HepG2 (cell line): ENCODE measurements at regions not wholly inside any gene's neighbourhood (a gene's known extent, or its start where the extent isn't known, plus 50 kb on each side); places are given as distances from the start of the nearest gene placed in this dataset.

Experiments
- ATAC-seq: fragments of 200-7000 bp; cut with Tn5 transposase; 3 replicates; pipeline ENCODE4 v1.9.1; 2020; ENCODE audit warnings: mild to moderate bottlenecking, moderate library complexity
- BruUV-seq: library from RNA; stranded (reverse); fragments of 400-500 nt; replicated peaks from 2 replicates; lab custom pipeline; 2021; lab: Mats Ljungman, UMichigan
- CTCF ChIA-PET: fragments of 300-600 bp; formaldehyde crosslinking; extraction: SDS; loops from one replicate; lab custom pipeline; 2021; ENCODE audit warnings: low total read pairs, inconsistent platforms, low intra/inter-chr PET ratio; lab: Yijun Ruan, JAX
- POLR2A ChIA-PET: fragments of 350-600 bp; sonication (Branson Sonifier 250); formaldehyde crosslinking; loops from one replicate; lab custom pipeline; 2020; ENCODE audit warnings: antibody characterized with exemption, inconsistent platforms; lab: Yijun Ruan, JAX
- DNase-seq: peaks from one replicate; pipeline ENCODE4 v3.0.0-alpha.2; 2015; ENCODE audit warnings: low spot score
- FAIRE-seq: peaks from 3 replicates; lab custom pipeline; 2011; peaks lifted over from hg19 to GRCh38; lab: Jason Lieb, UNC
- H2AFZ ChIP-seq: one replicate; pipeline ENCODE4 v1.6.1; 2011; ENCODE audit warnings: low read length, inconsistent platforms
- H3K27ac ChIP-seq: fragments of 300-600 bp; 3 replicates; pipeline ENCODE4 v1.8.0; 2011; ENCODE audit warnings: mixed run types, mild to moderate bottlenecking, mixed read lengths, low read length, inconsistent platforms; ENCODE audit not compliant: insufficient read depth; ENCODE audit errors: extremely low read length
- H3K27me3 ChIP-seq, 2 experiments: fragments of 200-600 bp in 1 of 2; 2 replicates in 1 of 2; 3 replicates in 1 of 2; pipeline versions ENCODE4 v1.6.0 to v1.8.0; 2011; ENCODE audit warnings: low read length in 2 of 2, mild to moderate bottlenecking in 2 of 2, moderate library complexity in 2 of 2, inconsistent platforms in 1 of 2; ENCODE audit not compliant: insufficient read depth in 2 of 2, control insufficient read depth in 1 of 2
- H3K36me3 ChIP-seq, 2 experiments: fragments of 200-600 bp in 1 of 2; replicated peaks in 1 of 2; 2 replicates in 1 of 2; 3 replicates in 1 of 2; pipeline versions ENCODE4 v1.5.1 to v1.8.0; 2011; ENCODE audit warnings: low read length in 2 of 2, inconsistent platforms in 1 of 2; ENCODE audit not compliant: insufficient read depth in 2 of 2, control insufficient read depth in 1 of 2
- H3K4me1 ChIP-seq: 2 replicates; pipeline ENCODE4 v1.5.1; 2012; ENCODE audit warnings: low read length, inconsistent platforms; ENCODE audit not compliant: insufficient read depth
- H3K4me2 ChIP-seq: 2 replicates; pipeline ENCODE4 v1.6.0; 2011; ENCODE audit warnings: low read depth, low read length, inconsistent platforms
- H3K4me3 ChIP-seq, 3 experiments: fragments of 200-600 bp in 1 of 3; sonication (generic), shearing (Covaris generic) in 1 of 3; replicated peaks in 1 of 3; 2 replicates each; pipeline ENCODE4 v1.5.1; 2011 to 2016; ENCODE audit warnings: low read length in 3 of 3, inconsistent platforms in 2 of 3, low read depth in 2 of 3, mild to moderate bottlenecking in 2 of 3, control low read depth in 1 of 3, mixed read lengths in 1 of 3; ENCODE audit not compliant: insufficient read depth in 1 of 3
- H3K79me2 ChIP-seq: one replicate; pipeline ENCODE4 v1.6.1; 2011; ENCODE audit warnings: low read length, inconsistent platforms; ENCODE audit not compliant: insufficient read depth
- H3K9ac ChIP-seq: 2 replicates; pipeline ENCODE4 v1.6.0; 2011; ENCODE audit warnings: mild to moderate bottlenecking, low read depth, low read length, inconsistent platforms; ENCODE audit not compliant: insufficient read depth
- H3K9me3 ChIP-seq: 2 replicates; pipeline ENCODE4 v1.5.1; 2012; ENCODE audit warnings: mild to moderate bottlenecking, low read length
- H4K20me1 ChIP-seq: 2 replicates; pipeline ENCODE4 v1.6.0; 2011; ENCODE audit warnings: inconsistent platforms, mild to moderate bottlenecking, low read length, moderate library complexity; ENCODE audit not compliant: insufficient read depth
- CENPT ChIP-seq: sonication (generic); formaldehyde crosslinking; IDR thresholded peaks from 2 replicates; pipeline ENCODE4 v1.8.0; 2022; ENCODE audit warnings: low read depth, mild to moderate bottlenecking, moderate library complexity, missing genetic modification reagents
- ELF1 ChIP-seq: sonication (generic); formaldehyde crosslinking; IDR thresholded peaks from 2 replicates; pipeline ENCODE4 v1.4.0; 2020; ENCODE audit warnings: missing genetic modification reagents
- KLF6 ChIP-seq: IDR thresholded peaks from 2 replicates; pipeline ENCODE4 v1.8.0; 2016; ENCODE audit warnings: missing biosample characterization, missing genetic modification reagents
- KMT2B ChIP-seq: IDR thresholded peaks from 2 replicates; pipeline ENCODE4 v1.6.1; 2016; ENCODE audit warnings: missing genetic modification reagents, missing compliant biosample characterization
- LCORL ChIP-seq, 2 experiments: fragments of 450-650 bp in 1 of 2; sonication (generic) in 1 of 2; formaldehyde crosslinking in 1 of 2; IDR thresholded peaks; 2 replicates each; pipeline versions ENCODE4 v1.5.0 to v1.6.1; 2017 to 2020; ENCODE audit warnings: antibody characterized with exemption in 1 of 2, missing genetic modification reagents in 1 of 2
- PCBP1 ChIP-seq: fragments of 200-400 bp; formaldehyde crosslinking; IDR thresholded peaks from 2 replicates; pipeline ENCODE4 v1.6.1; 2017; ENCODE audit warnings: mild to moderate bottlenecking, low read depth, low read length, borderline replicate concordance
- REXO4 ChIP-seq: sonication (generic); formaldehyde crosslinking; IDR thresholded peaks from 2 replicates; pipeline ENCODE4 v1.8.0; 2022; ENCODE audit warnings: missing genetic modification reagents, mild to moderate bottlenecking, borderline replicate concordance
- ZNF234 ChIP-seq: sonication (generic); formaldehyde crosslinking; conservative IDR thresholded peaks from 2 replicates; pipeline ENCODE4 v1.5.1; 2020; ENCODE audit warnings: mild to moderate bottlenecking, missing genetic modification reagents
- ZNF430 ChIP-seq: sonication (generic); formaldehyde crosslinking; IDR thresholded peaks from 2 replicates; pipeline ENCODE4 v1.9.0; 2021; ENCODE audit warnings: mild to moderate bottlenecking, missing genetic modification reagents
- ZNF44 ChIP-seq: sonication (generic); formaldehyde crosslinking; IDR thresholded peaks from 2 replicates; pipeline ENCODE4 v1.5.1; 2020; ENCODE audit warnings: mild to moderate bottlenecking, missing genetic modification reagents
- ZNF510 ChIP-seq: sonication (generic); formaldehyde crosslinking; IDR thresholded peaks from 2 replicates; pipeline ENCODE4 v1.4.0; 2020; ENCODE audit warnings: low read depth, mild to moderate bottlenecking, missing genetic modification reagents
- ZNF557 ChIP-seq: sonication (generic); formaldehyde crosslinking; IDR thresholded peaks from 2 replicates; pipeline ENCODE4 v1.4.0; 2020; ENCODE audit warnings: missing genetic modification reagents
- ZNF614 ChIP-seq: IDR thresholded peaks from 2 replicates; pipeline ENCODE4 v1.6.1; 2018; ENCODE audit warnings: missing biosample characterization, missing genetic modification reagents, inconsistent platforms, borderline replicate concordance
- WGBS: methylation state at CpG from one replicate; pipeline ENCODE4 v1.1.6; 2017; ENCODE audit warnings: low lambda C conversion rate; 5-methylcytosine and 5-hydroxymethylcytosine counted together
- in situ Hi-C: cut with HindIII; loops from 2 replicates; pipeline ENCODE4 v1.10.0; 2017; ENCODE audit warnings: low pct_unique_long_range_greater_than_20kb; ENCODE audit not compliant: extremely low pct_ligation_motif_present
- intact Hi-C: fragments of 100-400 bp; cut with micrococcal nuclease; formaldehyde crosslinking; loops from one replicate; pipeline ENCODE4 v1.10.0; 2022; ENCODE audit not compliant: unreplicated experiment
- TF ChIP-seq, protein P1 (sequence below): IDR thresholded peaks from 2 replicates; pipeline ENCODE4 v1.6.1; 2016
- TF ChIP-seq, protein P2 (sequence below): sonication (generic); formaldehyde crosslinking; IDR thresholded peaks from 2 replicates; pipeline ENCODE4 v1.8.0; 2022; ENCODE audit warnings: missing genetic modification reagents, mild to moderate bottlenecking, moderate library complexity, borderline replicate concordance
- TF ChIP-seq, protein P3 (sequence below): sonication (generic); formaldehyde crosslinking; IDR thresholded peaks from 2 replicates; pipeline ENCODE4 v1.5.1; 2020; ENCODE audit warnings: missing genetic modification reagents, mild to moderate bottlenecking, borderline replicate concordance
- TF ChIP-seq, protein P4 (sequence below): sonication (generic); formaldehyde crosslinking; IDR thresholded peaks from 2 replicates; pipeline ENCODE4 v1.4.0; 2020; ENCODE audit warnings: missing genetic modification reagents
- TF ChIP-seq, protein P5 (sequence below): sonication (generic); formaldehyde crosslinking; conservative IDR thresholded peaks from 2 replicates; pipeline ENCODE4 v1.4.0; 2020; ENCODE audit warnings: missing genetic modification reagents

DNA sequence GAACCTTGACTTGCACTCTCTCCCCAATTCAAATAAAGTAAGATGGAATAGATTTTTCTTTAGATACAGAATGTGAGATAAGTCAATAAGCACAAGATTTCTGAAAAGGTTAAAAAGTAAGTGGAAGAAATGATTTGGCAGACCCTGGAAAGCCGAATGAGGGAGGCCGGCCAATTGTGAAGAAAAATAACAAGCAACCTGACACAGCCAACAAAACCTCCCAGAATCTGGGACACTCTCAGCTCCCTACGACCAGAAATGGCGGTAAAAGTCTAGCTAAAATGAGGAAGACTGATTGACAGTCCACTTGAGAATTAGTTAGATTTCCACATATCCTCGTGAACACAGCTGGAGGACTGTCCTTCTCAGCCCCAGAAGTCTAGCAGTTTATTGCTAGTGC is 85.4 kb downstream of the KLF12 start:
- Histone ChIP-seq H3K4me2 (no peak overlapping the region), H3K27me3 (no peaks in the 10 kb centered on the region), H3K36me3 (no peaks in the 10 kb centered on the region), H2AFZ (no peak overlapping the region), H3K9me3 (no peaks in the 10 kb centered on the region), H3K79me2 (no peaks in the 10 kb centered on the region), H3K4me1 (0 out of 2 replicates have a peak, but pooled peaks cover 6% of the 10 kb centered on the region), H3K4me3 (no peak overlapping the region), H3K27ac (no peak overlapping the region), H3K9ac (no peak overlapping the region), H4K20me1 (no peaks in the 10 kb centered on the region)
- BruUV-seq: no TSS peak
- no peak for ATAC-seq
- 71% methylated on average over 5 of the region's 5 CpGs for WGBS
- ChIA-PET POLR2A (no interaction called here), CTCF (no interaction called here)
- in situ Hi-C loops: no loop called here
- no peak for DNase-seq
- intact Hi-C loops: no loop called here
- no peak for FAIRE-seq
- no peak for TF ChIP-seq ZNF44
- no peak for TF ChIP-seq CENPT (CRISPR knock-in tag)
- TF ChIP-seq, protein P1, sequence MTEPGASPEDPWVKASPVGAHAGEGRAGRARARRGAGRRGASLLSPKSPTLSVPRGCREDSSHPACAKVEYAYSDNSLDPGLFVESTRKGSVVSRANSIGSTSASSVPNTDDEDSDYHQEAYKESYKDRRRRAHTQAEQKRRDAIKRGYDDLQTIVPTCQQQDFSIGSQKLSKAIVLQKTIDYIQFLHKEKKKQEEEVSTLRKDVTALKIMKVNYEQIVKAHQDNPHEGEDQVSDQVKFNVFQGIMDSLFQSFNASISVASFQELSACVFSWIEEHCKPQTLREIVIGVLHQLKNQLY (CRISPR knock-in tag): no peak
- TF ChIP-seq ELF1 (CRISPR knock-in tag): no peak
- TF ChIP-seq ZNF614 (CRISPR knock-in tag): no peak
- TF ChIP-seq, protein P2, sequence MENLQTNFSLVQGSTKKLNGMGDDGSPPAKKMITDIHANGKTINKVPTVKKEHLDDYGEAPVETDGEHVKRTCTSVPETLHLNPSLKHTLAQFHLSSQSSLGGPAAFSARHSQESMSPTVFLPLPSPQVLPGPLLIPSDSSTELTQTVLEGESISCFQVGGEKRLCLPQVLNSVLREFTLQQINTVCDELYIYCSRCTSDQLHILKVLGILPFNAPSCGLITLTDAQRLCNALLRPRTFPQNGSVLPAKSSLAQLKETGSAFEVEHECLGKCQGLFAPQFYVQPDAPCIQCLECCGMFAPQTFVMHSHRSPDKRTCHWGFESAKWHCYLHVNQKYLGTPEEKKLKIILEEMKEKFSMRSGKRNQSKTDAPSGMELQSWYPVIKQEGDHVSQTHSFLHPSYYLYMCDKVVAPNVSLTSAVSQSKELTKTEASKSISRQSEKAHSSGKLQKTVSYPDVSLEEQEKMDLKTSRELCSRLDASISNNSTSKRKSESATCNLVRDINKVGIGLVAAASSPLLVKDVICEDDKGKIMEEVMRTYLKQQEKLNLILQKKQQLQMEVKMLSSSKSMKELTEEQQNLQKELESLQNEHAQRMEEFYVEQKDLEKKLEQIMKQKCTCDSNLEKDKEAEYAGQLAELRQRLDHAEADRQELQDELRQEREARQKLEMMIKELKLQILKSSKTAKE (CRISPR knock-in tag): no peak
- no peak for TF ChIP-seq ZNF234 (CRISPR knock-in tag)
- TF ChIP-seq, protein P3, sequence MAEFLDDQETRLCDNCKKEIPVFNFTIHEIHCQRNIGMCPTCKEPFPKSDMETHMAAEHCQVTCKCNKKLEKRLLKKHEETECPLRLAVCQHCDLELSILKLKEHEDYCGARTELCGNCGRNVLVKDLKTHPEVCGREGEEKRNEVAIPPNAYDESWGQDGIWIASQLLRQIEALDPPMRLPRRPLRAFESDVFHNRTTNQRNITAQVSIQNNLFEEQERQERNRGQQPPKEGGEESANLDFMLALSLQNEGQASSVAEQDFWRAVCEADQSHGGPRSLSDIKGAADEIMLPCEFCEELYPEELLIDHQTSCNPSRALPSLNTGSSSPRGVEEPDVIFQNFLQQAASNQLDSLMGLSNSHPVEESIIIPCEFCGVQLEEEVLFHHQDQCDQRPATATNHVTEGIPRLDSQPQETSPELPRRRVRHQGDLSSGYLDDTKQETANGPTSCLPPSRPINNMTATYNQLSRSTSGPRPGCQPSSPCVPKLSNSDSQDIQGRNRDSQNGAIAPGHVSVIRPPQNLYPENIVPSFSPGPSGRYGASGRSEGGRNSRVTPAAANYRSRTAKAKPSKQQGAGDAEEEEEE (CRISPR knock-in tag): no peak
- TF ChIP-seq ZNF557 (CRISPR knock-in tag): no peak
- no peak for TF ChIP-seq PCBP1
- TF ChIP-seq KLF6 (CRISPR knock-in tag): no peak
- TF ChIP-seq ZNF430 (CRISPR knock-in tag): no peak
- TF ChIP-seq REXO4: no peak
- TF ChIP-seq LCORL (IDR thresholded peaks at IDR 0.05): no peak
- TF ChIP-seq LCORL (CRISPR knock-in tag; IDR thresholded peaks at IDR 0.05): no peak
- TF ChIP-seq, protein P4, sequence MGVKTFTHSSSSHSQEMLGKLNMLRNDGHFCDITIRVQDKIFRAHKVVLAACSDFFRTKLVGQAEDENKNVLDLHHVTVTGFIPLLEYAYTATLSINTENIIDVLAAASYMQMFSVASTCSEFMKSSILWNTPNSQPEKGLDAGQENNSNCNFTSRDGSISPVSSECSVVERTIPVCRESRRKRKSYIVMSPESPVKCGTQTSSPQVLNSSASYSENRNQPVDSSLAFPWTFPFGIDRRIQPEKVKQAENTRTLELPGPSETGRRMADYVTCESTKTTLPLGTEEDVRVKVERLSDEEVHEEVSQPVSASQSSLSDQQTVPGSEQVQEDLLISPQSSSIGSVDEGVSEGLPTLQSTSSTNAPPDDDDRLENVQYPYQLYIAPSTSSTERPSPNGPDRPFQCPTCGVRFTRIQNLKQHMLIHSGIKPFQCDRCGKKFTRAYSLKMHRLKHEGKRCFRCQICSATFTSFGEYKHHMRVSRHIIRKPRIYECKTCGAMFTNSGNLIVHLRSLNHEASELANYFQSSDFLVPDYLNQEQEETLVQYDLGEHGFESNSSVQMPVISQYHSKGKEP: no peak
- TF ChIP-seq, protein P5, sequence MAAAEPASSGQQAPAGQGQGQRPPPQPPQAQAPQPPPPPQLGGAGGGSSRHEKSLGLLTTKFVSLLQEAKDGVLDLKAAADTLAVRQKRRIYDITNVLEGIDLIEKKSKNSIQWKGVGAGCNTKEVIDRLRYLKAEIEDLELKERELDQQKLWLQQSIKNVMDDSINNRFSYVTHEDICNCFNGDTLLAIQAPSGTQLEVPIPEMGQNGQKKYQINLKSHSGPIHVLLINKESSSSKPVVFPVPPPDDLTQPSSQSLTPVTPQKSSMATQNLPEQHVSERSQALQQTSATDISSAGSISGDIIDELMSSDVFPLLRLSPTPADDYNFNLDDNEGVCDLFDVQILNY (CRISPR knock-in tag): no peak
- TF ChIP-seq ZNF510 (CRISPR knock-in tag): no peak
- no peak for TF ChIP-seq KMT2B
